ENCODE measurements at regions not wholly inside any gene's neighbourhood (a gene's known extent, or its start where the extent isn't known, plus 50 kb on each side); places are given as distances from the start of the nearest gene placed in this dataset.

- H3K27me3 Mint-ChIP-seq, result no peaks in the 10 kb centered on the region
- no peaks in the 10 kb centered on the region for H3K36me3 Mint-ChIP-seq (ENCODE audit: low read depth)
- H3K9me3 ChIP-seq (ENCODE audit: control insufficient read depth in 1 of 2, insufficient read depth in 1 of 2, low read length in 2 of 2), result peaks cover 0 to 10% of the 10 kb centered on the region in 2 experiments
- no peak for ATAC-seq (ENCODE audit: poor library complexity)
- no peaks in the 10 kb centered on the region for H3K27me3 ChIP-seq (ENCODE audit: control insufficient read depth in 1 of 2, insufficient read depth in 2 of 2, low read length in 2 of 2)
- H3K4me1 ChIP-seq (ENCODE audit: insufficient read depth, low read length), result no peaks in the 10 kb centered on the region
- CTCF ChIA-PET, result no interaction called here
- H3K4me1 Mint-ChIP-seq (ENCODE audit: low read depth), result peaks cover 15% of the 10 kb centered on the region
- no peak overlapping the region for H3K4me3 ChIP-seq (ENCODE audit: low read length)
- no peak overlapping the region for H3K4me3 Mint-ChIP-seq
- no peaks in the 10 kb centered on the region for H3K36me3 ChIP-seq (ENCODE audit: insufficient read depth, low read length)
- no peak for TF ChIP-seq CTCF (IDR thresholded peaks at IDR 0.05)
- no peaks in the 10 kb centered on the region for H3K9me3 Mint-ChIP-seq
- H3K27ac ChIP-seq (ENCODE audit: low read depth in 1 of 2, low read length in 2 of 2), result no peak overlapping the region
- DNase-seq, result no peak
- intact Hi-C loops (cut with DNase I, micrococcal nuclease), result no loop called here
- POLR2A ChIA-PET, result no interaction called here
- H3K27ac Mint-ChIP-seq, result no peak overlapping the region
Observed at GRCh38 chr3:29176501-29176900, 104.4 kb upstream of the RBMS3 start.

DNA sequence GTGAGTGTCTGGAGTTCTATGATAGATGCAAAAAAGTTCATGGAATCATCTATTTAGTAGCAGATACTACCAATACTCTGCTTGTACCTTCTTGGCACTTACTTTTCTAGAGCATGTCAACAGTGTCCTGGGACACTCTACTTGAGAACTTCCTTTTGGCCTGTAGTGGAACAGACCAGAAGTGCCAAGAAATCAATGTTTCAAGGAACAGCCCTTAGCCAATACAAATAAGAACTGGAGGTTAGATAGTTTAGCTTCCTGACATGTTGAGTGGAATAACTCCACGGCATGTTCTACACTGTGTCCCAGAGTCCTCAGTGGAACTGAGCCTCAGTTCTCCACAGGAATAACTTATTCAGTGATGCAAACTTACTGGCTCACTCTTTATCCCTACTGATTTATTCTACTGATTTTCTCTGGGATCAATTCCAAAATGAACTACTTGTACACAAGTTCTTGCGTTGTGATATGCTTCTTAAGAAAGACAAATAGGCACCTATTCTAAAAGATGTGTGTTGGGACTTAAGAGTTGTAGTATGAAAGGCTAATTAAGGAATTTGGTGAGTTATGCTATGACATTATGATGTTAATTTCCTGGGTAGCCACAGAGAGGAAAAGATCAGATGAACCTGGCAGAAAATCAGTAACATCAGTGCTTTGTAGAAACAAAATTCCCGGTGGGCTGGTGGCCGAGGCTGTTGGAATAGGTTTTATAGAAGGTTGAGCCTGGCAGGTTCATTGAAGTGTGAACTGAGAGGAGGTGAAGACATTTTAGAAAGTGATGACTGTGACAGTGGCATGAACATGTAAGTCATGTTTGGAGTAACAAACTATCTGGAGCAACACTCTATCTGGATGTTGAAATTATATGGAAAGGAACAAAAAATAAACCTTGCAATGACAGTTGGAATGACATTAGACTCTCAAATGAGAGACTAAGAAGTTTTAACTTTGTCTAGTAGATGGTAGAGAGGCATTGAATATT lies 101.8 kb upstream of the RBMS3 start:
- Histone ChIP-seq H3K27ac (ENCODE audit: low read depth in 1 of 2, low read length in 2 of 2) (no peak overlapping the region), H3K36me3 (ENCODE audit: insufficient read depth, low read length) (no peaks in the 10 kb centered on the region), H3K27me3 (ENCODE audit: control insufficient read depth in 1 of 2, insufficient read depth in 2 of 2, low read length in 2 of 2) (no peaks in the 10 kb centered on the region), H3K4me1 (ENCODE audit: insufficient read depth, low read length) (no peaks in the 10 kb centered on the region), H3K4me3 (ENCODE audit: low read length) (no peak overlapping the region), H3K9me3 (ENCODE audit: control insufficient read depth in 1 of 2, insufficient read depth in 1 of 2, low read length in 2 of 2) (peaks cover 0 to 7% of the 10 kb centered on the region in 2 experiments)
- no peak for ATAC-seq (ENCODE audit: poor library complexity)
- intact Hi-C loops (cut with DNase I, micrococcal nuclease), result no loop called here
- Mint-ChIP-seq H3K27me3 (no peaks in the 10 kb centered on the region), H3K9me3 (no peaks in the 10 kb centered on the region), H3K36me3 (ENCODE audit: low read depth) (no peaks in the 10 kb centered on the region), H3K4me3 (no peak overlapping the region), H3K4me1 (ENCODE audit: low read depth) (no peaks in the 10 kb centered on the region), H3K27ac (no peak overlapping the region)
- POLR2A ChIA-PET, result no interaction called here
- CTCF ChIA-PET, result no interaction called here
- TF ChIP-seq CTCF (IDR thresholded peaks at IDR 0.05), result no peak
- no peak for DNase-seq

- ATAC-seq (ENCODE audit: poor library complexity), result no peak
- Histone ChIP-seq H3K9me3 (ENCODE audit: control insufficient read depth in 1 of 2, insufficient read depth in 1 of 2, low read length in 2 of 2) (peaks cover 0 to 7% of the 10 kb centered on the region in 2 experiments), H3K27me3 (ENCODE audit: control insufficient read depth in 1 of 2, insufficient read depth in 2 of 2, low read length in 2 of 2) (no peaks in the 10 kb centered on the region), H3K4me3 (ENCODE audit: low read length) (no peak overlapping the region), H3K4me1 (ENCODE audit: insufficient read depth, low read length) (no peaks in the 10 kb centered on the region), H3K36me3 (ENCODE audit: insufficient read depth, low read length) (no peaks in the 10 kb centered on the region), H3K27ac (ENCODE audit: low read depth in 1 of 2, low read length in 2 of 2) (no peak overlapping the region)
- Mint-ChIP-seq H3K4me3 (no peak overlapping the region), H3K9me3 (no peaks in the 10 kb centered on the region), H3K27ac (no peak overlapping the region), H3K27me3 (no peaks in the 10 kb centered on the region), H3K4me1 (ENCODE audit: low read depth) (no peaks in the 10 kb centered on the region), H3K36me3 (ENCODE audit: low read depth) (no peaks in the 10 kb centered on the region)
- no peak for DNase-seq
- ChIA-PET CTCF (no interaction called here), POLR2A (no interaction called here)
- intact Hi-C loops (cut with DNase I, micrococcal nuclease), result no loop called here
- TF ChIP-seq CTCF (IDR thresholded peaks at IDR 0.05), result no peak
Observed at GRCh38 chr3:29181149-29181780, 99.6 kb upstream of the RBMS3 start.
